ENCODE measurements at regions not wholly inside any gene's neighbourhood (a gene's known extent, or its start where the extent isn't known, plus 50 kb on each side); places are given as distances from the start of the nearest gene placed in this dataset.
"Not testable (repeated sequence)": the region's sequence is repeated elsewhere in the genome, so short reads cannot be mapped to it uniquely, and the experiment has no call there.

DNA sequence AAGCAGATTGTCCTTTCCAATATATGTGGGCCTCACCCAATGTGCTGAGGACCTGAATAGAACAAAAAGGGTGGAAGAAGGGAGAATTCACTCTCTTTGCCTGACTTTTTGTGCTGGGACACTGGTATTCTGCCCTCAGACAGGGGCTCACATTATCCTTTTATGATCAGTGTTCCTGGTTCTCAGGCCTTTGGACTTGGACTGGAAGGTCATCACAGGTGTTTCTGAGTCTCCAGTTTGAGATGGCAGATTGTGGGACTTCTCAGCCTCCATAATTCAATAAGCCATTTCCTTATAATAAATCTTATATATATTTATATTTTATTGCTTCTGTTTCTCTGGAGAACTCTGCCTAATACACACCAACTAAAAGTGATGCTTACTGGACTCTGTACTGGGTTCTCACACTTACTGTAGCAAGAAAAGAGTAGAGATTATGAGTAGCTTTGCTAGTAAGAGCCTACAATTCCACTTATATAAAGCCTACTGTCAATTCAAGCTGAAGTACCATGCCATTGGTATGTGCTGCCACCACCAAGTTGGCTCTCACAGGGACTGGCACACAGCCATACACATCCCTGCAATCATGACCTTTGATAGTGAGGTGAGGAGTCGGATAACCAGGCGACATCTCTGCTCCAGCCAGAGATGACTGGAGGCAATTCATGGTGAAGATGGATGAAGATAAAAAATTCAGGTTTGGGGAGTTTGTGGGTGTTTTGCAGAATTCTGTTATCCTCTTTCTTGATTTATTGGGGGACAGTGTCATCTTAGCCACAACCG, 130.7 kb upstream of the NR3C1 start:
- DNase-seq (ENCODE audit: low spot score), result no peak

DNA sequence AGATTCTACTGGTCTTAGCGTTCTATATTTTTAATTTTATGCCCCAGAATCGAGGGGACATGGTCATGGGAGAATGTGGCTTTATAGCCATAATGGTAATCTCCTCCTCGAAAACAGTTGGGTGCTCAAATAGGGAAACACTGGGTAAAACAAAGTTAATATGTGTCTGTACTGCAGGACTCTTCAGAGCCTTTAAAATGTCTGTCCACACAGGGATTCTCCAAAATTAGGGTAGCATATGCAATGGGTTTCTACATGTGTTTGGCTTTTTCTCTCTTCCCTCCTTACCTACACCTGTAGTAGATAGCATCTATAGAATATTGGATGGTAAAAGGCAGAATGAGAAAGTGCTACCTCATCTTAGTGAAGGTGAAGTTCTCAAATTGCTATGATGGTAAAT, 130.0 kb upstream of the NR3C1 start:
- no peak for DNase-seq (ENCODE audit: low spot score)

DNA sequence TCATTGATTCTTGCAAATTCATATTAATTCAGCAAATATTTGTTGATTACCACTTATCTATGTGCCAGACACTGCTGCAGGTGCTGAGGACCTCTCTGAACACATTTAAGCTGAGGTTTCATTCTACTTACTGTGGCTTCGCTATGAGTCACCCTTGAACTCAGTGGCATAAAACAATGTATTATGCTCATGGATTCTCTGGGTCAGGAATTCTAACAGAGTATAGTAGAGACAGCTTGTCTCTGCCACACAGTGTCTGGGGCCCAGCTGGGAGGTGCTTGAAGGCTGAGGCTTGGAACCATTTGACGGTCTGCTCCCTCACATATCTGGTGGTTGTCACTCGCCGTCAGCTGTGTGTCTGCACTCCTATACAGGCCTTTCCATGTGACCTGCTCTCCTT, 124.3 kb upstream of the NR3C1 start:
- no peak for DNase-seq (ENCODE audit: low spot score)

DNA sequence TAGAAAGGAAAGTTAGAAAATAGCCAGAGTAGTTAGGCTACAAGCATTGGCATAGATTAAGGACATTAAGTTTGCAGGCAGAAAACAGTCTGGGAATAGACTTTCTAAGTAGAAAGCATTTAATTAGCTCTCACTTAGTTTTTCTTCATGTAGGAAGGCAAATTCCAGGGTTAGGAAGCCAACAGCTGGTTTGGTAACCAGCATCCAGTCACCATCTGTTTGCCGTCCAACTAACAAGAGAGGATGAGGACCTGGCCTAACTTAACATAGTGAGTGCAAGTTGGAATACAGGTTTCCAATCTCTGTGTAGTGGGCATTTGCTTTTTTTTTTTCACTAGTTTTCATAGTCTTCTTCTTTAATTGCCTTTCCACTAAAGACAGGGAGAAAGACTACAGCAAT, 121.7 kb upstream of the NR3C1 start:
- DNase-seq (ENCODE audit: low spot score), result no peak

DNA sequence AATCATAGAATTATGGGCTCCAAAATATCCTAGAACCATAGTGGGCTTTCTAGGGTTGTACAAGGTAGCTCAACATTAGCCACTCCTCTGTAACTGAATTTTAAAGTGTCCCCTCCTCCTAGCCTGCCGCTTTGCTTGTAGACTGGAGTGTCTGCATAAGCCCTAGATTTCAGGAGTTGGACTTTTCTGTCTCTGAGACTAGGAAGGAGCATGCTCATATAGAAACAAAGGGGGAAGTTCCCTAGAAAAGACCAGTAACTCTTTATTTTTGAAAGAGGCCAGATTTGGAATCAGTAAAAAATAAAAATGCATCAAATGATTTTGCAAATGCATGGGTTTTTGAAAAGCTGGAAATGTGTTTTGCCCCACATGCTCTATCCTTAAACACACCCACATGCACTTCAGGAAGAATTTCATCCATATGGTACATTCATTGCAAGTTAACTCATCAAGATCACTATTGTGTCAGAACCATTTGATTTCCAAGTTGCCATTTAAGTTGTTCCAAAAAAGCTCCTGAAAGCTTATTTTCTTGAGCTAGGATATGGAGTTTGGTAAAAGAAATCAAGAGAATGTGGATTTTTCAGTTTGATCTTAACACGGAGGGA, 121.0 kb upstream of the NR3C1 start:
- no peak for DNase-seq (ENCODE audit: low spot score)

DNA sequence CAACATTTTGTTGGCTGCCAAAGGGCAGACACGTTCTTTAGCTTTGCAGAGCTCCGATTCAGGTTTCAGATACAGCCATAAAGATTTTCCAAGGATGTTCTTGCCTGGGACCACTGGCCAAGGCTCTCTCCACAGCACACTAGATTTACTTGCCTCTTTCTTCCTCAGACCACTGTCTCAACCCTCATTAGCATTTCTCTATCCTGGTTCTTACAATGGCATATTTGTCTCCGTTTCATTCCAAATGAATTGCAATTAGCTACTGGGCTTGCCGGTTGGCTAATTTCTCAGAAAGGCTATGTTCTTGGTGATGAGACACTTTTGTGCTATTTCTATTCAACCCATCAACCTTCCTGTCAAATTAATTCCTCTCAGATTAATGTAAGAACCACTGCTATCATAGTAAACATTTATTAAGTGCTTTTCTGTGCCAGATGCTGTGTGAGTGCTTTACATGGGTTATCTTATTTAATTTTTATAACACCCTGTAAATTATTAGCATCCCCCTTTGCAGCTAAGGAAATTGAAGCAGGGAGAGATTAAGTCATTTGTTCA, 118.4 kb upstream of the NR3C1 start:
- DNase-seq (ENCODE audit: low spot score), result no peak

DNA sequence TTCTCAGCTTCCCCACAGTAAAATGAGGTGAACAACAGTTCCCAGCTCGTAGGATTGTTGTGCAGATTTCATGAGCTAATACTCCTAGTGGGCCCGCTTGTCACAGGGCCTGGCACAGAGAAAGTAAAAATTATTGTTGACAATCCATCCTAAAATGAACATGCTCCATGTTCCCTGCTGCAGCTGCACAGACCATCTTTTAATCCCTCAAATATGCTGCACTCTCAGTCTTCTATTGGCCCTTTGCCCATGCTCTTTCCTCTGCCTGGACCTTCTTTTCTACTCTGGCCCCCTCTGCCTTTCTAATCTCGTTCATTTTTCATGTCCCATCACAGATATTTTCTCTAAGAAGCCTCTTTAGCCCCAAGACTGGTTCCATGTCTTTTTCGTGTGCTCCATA, 117.7 kb upstream of the NR3C1 start:
- no peak for DNase-seq (ENCODE audit: low spot score)

DNA sequence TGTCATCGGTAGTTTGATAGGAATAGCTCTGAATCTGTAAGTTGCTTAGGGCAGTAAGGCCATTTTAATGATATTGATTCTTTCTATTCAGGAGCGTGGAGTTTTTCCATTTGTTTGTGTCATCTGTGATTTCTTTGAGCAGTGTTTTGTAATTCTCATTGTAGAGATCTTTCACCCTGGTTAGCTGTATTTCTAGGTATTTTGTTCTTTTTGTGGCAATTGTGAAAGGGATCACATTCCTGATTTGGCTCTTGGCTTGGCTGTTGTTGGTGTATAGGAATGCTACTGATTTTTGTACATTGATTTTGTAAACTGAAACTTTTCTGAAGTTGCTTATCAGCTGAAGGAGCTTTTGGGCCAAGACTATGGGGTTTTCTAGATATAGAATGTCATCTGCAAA, 115.7 kb upstream of the NR3C1 start:
- not testable (repeated sequence) for DNase-seq (ENCODE audit: low spot score)

DNA sequence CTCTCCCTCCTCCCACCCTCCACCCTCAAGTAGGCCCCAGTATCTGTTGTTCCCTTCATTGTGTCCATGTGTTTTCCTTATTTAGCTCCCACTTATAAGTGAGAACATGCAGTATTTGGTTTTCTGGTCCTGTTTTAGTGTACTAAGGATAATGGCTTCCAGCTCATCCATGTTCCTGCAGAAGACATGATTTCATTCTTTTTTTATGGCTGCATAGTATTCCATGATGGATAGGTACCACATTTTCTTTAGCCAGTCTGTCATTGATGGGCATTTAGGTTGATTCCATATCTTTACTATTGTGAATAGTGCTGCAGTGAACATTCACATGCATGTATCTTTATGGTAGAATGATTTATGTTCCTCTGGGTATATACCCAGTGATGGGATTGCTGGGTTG, 114.3 kb upstream of the NR3C1 start:
- not testable (repeated sequence) for DNase-seq (ENCODE audit: low spot score)

DNA sequence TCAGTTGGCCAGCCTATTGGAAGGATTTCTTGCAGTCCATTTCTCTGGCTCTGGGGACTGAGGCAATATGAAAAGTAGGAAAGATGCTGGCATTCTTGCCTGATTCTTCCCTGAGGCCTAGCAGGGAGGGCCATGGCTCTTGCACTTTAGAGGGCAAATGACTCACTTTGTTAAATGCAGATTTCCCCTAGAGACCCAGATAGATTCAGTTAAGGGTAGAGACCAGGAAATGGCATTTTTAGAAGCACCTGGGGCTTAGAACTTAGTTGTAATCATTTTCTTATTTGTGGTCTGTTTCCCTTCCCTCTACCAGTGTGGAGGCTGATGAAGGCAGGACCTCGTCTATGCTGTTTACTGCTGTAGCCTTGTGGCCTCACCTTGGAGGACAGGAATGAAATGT, 112.8 kb upstream of the NR3C1 start:
- no peak for DNase-seq (ENCODE audit: low spot score)

DNA sequence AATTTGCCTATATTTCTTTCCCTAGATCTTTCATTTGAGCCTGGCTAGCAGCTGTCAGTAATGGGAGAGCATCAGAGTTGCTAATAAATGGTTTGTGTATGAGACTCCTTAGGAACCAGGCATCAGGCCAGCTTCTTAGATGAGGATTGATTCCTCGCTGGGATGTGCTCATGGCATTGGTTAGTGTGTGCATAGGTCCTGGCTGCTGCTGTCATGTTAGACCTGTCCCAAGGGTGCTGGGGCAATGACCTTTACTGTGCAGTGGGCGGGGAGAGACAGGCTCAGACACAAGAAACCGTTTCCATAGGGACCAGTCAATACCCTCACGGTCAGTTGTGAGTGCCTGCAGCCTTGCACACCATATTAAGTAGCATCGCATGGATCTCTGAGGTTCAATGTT, 112.3 kb upstream of the NR3C1 start:
- DNase-seq (ENCODE audit: low spot score), result no peak

DNA sequence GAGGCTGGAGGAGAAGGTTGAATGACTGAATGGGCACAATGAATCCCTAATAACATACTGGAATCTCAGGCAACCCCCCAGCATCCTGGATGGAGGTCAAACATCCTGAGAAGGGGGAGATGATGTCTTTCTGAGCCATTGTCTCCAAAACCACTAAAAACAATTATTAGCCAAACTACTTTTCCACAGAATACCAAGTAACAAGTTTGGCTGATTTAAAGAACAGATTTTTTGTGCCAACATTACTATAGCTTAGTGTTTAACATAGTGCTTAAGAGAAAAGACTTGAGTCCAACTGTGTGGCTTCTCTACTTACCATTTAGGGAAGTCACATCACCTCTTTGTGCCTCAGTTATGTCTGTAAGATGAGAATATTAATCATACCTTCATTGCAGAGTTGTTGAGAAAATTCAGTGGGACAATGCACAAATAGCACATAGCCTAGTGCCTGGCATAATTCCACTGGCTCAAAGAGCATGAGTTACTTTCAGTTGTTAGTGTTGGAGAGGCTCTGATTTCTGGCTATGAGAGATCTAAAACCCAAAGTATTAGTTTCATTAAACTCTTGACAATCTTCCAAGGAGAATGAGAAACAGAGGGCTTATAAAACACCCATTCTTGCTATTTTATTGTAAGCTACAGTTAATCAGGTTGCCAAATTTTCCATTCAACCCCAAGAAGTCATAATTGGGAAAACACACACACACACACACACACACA, 111.3 kb upstream of the NR3C1 start:
- DNase-seq (ENCODE audit: low spot score), result no peak

DNA sequence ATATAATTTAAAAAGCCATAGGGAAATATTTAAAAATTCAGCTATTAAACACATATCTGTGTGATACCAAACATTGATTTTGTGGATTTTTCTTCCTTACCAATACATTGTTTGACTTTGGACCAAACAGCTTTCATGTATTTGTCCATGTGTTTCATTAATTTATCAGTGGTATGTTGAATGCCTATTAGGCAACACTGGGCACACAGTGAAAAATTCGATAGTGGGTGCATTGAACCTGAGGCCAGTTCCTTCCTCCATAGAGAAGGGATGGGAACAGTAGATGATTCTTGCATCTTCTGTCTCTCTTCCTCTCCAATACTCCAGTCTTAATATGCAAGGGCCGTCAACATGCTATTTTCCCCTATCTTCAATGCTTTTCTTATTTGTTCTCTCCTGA, 110.2 kb upstream of the NR3C1 start:
- DNase-seq (ENCODE audit: low spot score), result no peak

DNA sequence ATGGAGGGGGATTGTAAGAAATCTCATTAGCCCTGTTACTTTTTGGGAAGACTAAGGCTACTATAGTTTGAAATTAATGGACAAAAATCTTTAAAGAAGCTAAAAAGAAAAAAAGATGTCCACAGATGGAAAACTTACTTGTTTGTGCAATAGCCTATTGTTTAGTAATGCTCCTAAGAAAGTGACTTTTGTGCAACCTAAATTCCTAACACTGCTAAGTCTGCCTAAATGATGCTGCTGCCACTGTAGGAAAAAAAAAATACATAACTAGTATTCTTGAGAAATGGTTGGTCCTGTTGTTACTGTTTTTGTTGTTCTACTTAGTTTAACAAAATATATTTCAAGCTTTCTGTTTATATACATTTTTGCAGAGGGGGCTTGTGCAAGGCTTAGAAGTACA, 108.2 kb upstream of the NR3C1 start:
- no peak for DNase-seq (ENCODE audit: low spot score)

DNA sequence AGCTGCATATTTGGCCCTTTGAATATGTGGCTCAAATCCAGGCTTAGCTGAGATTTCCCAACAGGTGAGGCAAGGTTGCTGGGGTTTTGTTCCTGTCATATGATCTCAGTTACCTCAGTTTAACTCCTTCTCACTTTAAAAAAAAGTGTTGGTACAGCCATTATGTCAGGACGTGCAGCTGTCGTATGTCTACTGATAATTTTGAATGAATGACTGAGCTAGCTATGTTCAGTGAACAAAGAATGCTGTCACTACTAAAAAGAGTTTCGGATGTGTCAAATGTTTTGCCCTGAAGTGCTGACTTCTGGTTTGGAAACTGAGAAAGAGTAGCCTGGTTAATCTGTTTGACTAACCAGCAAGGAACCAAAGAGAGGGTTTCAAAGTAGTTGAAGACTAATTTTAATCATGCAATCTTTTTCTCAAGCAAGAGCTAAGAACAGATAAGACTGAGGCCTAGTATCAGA, 106.3 kb upstream of the NR3C1 start:
- DNase-seq (ENCODE audit: low spot score), result no peak

DNA sequence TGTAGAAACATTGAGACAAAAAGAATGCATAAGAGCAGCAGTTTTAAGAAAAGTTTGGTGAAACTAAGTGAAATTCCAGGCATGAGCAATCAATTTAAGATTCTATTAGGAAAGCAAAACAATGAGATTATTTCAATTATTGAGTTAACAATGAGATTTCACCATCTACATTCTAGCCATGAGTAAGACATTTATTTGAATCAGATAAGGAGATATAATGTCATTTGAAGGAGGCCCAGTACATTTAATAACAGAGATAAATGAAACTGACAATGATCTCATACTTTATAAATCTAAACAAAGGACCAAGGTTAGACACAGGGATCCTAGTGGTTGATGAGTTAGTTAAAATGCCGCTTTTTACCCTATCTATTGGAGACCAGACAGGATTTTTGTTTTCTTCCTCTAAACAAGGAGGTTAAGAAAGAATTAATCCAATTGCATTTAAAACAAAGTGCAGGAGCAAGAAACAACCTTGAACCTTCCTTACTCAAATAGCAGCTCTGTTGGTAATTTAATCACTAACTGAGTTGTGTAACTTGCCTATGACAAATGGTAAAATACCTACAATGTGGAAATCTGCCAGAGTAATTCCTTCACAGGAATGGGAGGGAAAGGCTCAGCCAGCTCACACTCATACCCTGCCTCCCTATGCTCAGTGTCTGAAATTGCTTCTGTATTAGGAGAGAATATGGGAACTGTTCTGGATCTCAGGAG, 103.5 kb upstream of the NR3C1 start:
- DNase-seq (ENCODE audit: low spot score), result peak; percentile 41

DNA sequence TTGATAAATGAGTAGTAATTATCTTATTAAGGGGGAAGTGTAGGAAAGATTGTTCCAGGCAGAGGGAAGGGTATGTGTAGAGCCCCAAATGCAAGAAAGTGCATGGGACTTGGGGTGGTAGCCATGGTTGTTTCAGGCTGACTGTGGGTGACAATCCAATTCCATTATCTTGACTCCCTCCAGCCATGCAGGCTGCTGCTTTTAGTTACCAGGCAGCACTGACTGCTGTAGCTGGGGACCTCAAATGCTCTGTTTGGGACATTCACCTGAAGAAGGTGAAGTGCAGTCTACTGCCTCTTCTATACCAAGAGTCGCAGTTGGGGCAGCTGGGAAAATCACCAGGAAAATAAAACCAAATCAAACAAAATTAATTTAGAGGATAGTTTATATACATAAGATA, 102.4 kb upstream of the NR3C1 start:
- DNase-seq (ENCODE audit: low spot score), result no peak

DNA sequence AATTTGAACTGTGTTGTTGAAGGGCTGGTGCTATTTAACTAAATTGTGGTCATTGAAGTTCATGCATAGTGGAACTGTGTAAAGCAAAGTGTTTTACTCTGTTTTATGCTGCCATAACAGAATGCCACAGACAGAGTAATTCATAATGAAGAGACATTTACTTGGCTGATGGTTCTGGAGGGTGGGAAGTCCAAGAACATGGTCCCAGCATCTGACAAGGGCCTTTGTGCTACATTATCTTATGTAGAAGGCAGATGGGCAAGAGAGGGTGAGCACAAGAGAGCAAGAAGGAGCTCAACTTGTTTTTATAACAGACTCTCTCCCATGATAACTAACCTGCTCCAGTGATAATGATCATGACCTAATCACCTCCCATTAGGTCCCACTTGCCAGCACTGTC, 101.9 kb upstream of the NR3C1 start:
- DNase-seq (ENCODE audit: low spot score), result no peak

DNA sequence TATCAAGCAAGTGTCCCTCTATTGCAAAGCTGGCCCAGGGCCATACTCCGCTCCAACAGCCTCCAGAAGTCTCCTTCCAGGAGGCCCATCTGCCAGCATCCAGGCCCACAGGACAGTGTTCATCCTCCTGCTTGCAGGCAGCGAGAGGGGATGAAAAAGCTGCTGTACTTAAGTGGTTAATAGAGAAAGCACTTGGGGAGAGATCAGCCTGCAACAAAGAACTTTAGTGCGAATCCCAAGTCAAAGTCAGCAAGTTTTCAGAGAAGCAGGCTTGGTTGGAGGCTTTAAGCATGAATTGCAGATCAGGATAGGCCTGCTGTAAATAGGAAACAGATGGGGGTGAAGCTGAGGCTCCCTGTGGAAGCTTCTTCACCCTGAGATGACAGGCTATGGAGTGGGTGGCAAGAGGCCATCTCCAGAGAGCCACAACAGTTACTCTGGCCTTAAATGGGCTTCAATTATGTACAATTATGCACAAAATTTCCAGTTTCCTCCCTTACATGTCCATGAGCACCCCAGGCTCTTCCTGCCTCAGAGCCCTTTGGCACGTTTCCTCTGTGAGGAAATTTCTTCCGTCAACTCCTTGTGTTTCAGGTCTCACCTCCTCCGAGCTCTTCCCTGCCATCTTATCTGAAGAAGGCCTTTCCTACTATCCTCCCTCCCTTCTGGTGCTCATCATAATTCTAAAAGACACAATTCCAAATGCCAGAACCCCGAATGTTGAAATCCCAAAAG, 98.0 kb upstream of the NR3C1 start:
- no peak for DNase-seq (ENCODE audit: low spot score)

DNA sequence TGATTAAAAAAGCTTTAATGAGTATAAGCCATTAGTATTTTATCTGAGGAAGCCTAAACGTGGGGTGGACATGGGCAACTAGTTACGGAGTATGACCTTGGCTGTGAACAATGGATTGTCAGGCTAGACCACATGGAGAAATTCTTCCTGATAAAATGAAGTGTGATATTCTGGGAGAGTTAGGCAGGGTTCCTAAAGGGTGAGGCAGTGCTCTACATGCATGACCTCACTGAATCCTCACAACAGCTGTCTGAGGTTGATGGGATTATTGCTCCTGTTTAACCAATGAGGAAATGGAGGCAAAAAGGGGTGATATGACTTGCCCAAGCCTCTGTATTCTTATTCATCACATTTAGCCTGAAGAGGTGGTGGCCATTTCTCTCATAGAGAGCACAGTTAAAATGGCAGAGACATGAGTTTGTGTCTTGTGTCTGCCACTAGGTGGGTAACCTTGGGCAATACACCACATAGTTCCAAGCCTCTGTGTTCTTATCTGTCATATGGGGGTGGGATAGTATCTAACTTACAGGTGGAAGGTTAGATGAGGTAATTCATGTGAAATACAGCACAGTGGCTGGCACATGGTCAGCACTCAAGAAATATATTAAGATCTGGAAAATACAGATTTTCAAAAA, 96.1 kb upstream of the NR3C1 start:
- no peak for DNase-seq (ENCODE audit: low spot score)

DNA sequence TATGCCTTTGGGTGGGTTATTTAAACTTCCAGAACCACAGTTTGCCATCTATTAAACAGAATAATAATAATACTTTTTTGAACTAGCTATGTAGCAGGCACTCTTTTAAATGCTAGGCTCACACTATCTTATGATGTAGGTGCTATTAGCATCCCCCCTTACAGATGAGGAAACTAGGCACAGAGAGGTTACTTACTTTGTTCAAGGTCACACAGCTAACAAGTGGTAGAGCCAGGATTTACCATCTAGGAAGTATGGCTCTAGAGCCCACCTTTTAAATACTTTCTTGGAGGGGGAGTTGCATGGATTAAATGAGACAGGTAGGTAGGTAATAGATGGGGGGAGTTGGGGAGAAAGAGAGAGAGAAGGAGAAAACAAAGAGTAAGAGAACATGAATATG, 95.3 kb upstream of the NR3C1 start:
- no peak for DNase-seq (ENCODE audit: low spot score)
